ENCODE measurements at regions not wholly inside any gene's neighbourhood (a gene's known extent, or its start where the extent isn't known, plus 50 kb on each side); places are given as distances from the start of the nearest gene placed in this dataset.

GRCh38 chr12:125861299-125862281 lies 796.4 kb downstream of the AACS start:
- TF ChIP-seq POLR2AphosphoS5 (IDR thresholded peaks at IDR 0.05) (peak in 1 of 2 donors; percentile 49), CTCF (IDR thresholded peaks at IDR 0.05) (no peak), POLR2A (IDR thresholded peaks at IDR 0.05; ENCODE audit: low read depth) (no peak), EP300 (IDR thresholded peaks at IDR 0.05) (no peak)
